LNCaP clone FGC (cell line): ENCODE measurements at regions not wholly inside any gene's neighbourhood (a gene's known extent, or its start where the extent isn't known, plus 50 kb on each side); places are given as distances from the start of the nearest gene placed in this dataset.

ENCODE experiments used
- DNase-seq: peaks from one replicate; pipeline ENCODE4 v3.0.0-alpha.2; 2011; ENCODE audit warnings: low read depth
- H3K4me3 ChIP-seq: 2 replicates; pipeline ENCODE4 v1.5.1; 2011; ENCODE audit warnings: mild to moderate bottlenecking, low read depth, low read length, control low read depth
- CTCF ChIP-seq: IDR thresholded peaks from 2 replicates; pipeline ENCODE4 v1.5.1; 2012; ENCODE audit warnings: mild to moderate bottlenecking; ENCODE audit not compliant: control insufficient read depth, insufficient read depth; ENCODE audit errors: extremely low read depth

GRCh38 chr9:116015855-116016254 lies 137.7 kb upstream of the PAPPA start:
- H3K4me3 ChIP-seq, result no peak overlapping the region
- no peak for DNase-seq
- no peak for TF ChIP-seq CTCF

- no peak for TF ChIP-seq CTCF
- no peak for DNase-seq
- no peak overlapping the region for H3K4me3 ChIP-seq
Observed at GRCh38 chr9:116020146-116020545, 133.4 kb upstream of the PAPPA start.

- DNase-seq, result no peak
- H3K4me3 ChIP-seq, result no peak overlapping the region
- TF ChIP-seq CTCF, result no peak
Observed at GRCh38 chr9:116020801-116021200, 132.8 kb upstream of the PAPPA start.

- no peak overlapping the region for H3K4me3 ChIP-seq
- no peak for DNase-seq
- no peak for TF ChIP-seq CTCF
Observed at GRCh38 chr9:116027096-116027495, 126.5 kb upstream of the PAPPA start.

- no peak for DNase-seq
- no peak overlapping the region for H3K4me3 ChIP-seq
Observed at GRCh38 chr9:116027511-116027910, 126.1 kb upstream of the PAPPA start.

DNA sequence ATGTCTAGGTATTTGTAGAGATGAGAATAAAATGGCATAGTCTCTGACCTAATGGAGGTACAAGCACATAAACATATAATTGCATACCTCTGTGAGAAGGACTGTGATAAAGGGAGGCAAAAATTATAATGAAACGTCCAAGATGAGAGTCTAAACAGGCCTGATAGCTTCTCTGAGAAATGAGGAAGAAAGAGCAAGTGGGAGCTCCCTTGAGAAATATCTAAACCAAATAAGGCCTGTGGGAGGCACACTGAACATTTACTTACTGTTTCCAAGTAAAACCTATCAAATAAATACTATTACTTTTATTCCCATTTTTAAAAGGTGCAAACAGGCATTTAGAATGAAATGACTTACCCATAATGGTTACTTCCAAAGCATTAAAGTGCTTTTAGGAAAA lies 125.6 kb upstream of the PAPPA start:
- DNase-seq, result no peak
- no peak for TF ChIP-seq CTCF

More at GRCh38 chr9:116027511-116027910, 126.1 kb upstream of the PAPPA start:
- TF ChIP-seq CTCF, result no peak

DNA sequence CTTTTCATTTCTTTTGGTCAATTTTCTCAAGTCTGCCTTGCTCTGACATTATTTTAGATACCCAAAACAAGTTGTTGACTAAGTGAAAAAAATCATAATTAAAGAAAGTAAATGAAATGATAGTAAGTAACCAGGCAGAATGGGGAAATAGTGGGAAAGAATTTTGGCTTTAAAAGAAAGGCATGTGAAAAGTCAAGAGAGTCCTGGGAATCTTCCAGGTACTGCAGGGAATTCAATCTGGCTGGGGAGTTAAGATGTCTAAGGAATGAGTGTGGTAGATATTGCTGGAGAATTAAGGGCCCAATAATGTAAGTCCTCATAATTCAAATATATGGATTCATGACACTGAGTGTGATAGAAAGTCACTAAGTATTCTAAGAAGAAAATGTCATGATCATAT lies 123.1 kb upstream of the PAPPA start:
- no peak overlapping the region for H3K4me3 ChIP-seq
- no peak for DNase-seq
- TF ChIP-seq CTCF, result no peak

More for the DNA sequence above, 125.6 kb upstream of the PAPPA start:
- H3K4me3 ChIP-seq, result no peak overlapping the region
